ENCODE measurements at regions not wholly inside any gene's neighbourhood (a gene's known extent, or its start where the extent isn't known, plus 50 kb on each side); places are given as distances from the start of the nearest gene placed in this dataset.

DNA sequence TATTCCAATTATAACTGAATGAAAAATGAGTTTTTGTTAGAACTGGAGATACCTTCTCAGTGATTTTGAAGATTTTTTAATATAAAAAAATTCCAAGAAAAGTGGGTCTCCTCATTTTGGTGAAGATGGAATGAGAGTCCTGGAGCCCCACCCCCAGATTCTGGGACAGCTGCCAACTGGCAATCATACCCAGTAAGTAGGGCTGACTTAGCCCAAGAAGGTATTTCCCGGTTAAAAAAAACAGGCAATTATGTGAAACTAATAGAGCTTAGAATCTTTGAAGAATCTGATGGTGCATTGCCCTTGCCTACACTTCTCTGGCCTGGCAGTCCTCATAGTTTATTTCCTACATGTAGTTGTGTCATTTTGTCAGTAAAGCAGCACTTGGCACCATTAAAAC, 52.8 kb upstream of the VWDE start:
- no peak overlapping the region for H3K4me3 ChIP-seq (ENCODE audit: low read depth, low read length)
- no peak for DNase-seq (ENCODE audit: low read depth)
- TF ChIP-seq, protein P1, sequence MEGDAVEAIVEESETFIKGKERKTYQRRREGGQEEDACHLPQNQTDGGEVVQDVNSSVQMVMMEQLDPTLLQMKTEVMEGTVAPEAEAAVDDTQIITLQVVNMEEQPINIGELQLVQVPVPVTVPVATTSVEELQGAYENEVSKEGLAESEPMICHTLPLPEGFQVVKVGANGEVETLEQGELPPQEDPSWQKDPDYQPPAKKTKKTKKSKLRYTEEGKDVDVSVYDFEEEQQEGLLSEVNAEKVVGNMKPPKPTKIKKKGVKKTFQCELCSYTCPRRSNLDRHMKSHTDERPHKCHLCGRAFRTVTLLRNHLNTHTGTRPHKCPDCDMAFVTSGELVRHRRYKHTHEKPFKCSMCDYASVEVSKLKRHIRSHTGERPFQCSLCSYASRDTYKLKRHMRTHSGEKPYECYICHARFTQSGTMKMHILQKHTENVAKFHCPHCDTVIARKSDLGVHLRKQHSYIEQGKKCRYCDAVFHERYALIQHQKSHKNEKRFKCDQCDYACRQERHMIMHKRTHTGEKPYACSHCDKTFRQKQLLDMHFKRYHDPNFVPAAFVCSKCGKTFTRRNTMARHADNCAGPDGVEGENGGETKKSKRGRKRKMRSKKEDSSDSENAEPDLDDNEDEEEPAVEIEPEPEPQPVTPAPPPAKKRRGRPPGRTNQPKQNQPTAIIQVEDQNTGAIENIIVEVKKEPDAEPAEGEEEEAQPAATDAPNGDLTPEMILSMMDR (IDR thresholded peaks at IDR 0.05; ENCODE audit: insufficient read depth, low read depth, low read length, missing control alignments) = no peak

DNA sequence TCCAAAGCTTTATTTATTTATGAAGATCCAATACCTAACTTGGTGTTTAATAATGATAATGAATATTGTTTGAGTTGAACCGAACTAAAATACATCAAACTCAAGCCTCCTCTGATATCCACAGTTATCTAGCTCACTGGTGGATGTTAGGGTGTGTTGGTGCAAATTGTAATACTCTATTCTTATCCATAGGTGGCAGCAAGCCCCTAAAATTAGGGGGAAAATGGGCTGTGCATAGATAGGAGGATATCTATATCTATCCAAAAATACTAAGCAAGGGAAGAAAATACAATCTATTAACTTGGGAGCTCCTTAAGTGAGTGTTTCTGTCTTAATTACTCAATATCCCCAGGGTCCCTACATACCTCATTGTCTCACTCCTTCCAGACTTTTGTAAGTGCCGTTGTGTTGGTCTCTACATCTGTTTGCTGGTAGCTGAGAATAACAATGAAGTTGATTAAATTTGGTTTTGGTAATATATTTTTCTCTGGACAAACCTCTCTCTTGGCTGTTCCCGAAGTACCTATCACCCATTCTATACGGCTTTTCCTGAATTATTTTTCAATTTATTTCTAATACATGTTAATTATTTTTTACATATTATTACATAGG, 55.0 kb upstream of the VWDE start:
- no peak overlapping the region for H3K4me3 ChIP-seq (ENCODE audit: low read depth, low read length)
- TF ChIP-seq, protein P1 (IDR thresholded peaks at IDR 0.05; ENCODE audit: insufficient read depth, low read depth, low read length, missing control alignments) = peak; percentile 67
- peak; percentile 49 for DNase-seq (ENCODE audit: low read depth)

DNA sequence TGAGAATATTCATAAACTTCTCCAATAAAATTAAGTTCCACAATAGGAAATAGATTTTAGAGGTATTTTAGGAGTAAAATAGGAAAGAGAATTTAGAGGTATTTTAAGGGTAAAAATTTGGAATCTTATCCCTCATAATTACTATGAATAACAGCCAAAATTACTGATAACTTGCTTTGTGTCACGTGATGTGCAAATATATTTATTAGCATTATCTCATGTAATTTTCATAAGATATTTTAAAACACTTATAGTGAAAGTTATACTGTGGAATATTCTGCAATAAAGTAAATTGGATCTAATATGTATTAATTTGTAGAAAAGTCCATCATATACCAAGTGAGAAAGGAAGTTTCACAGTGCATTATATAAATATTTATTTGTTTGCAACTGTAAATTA, 64.2 kb upstream of the VWDE start:
- no peak overlapping the region for H3K4me3 ChIP-seq (ENCODE audit: low read depth, low read length)
- no peak for DNase-seq (ENCODE audit: low read depth)
- TF ChIP-seq, protein P1 (IDR thresholded peaks at IDR 0.05; ENCODE audit: insufficient read depth, low read depth, low read length, missing control alignments) = no peak

DNA sequence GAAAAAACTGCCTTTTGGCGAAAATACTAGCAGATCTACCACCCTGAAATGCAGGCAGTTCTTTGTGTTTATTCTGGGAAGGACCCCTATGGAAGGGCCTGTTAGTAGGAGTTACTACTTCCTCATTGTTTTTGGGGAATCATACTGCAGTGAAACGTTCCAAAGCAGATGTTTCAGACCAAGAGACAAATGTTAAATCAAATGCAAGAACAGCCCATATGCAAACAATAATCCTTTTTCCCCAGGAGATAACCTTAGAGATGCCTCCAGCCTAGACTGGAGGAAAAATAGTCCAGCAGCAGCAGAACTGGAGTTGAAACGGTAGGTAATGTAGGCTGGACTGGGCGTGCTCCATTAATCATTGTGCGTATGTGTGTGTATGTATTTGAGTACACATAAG, 65.9 kb upstream of the VWDE start:
- TF ChIP-seq, protein P1 (IDR thresholded peaks at IDR 0.05; ENCODE audit: insufficient read depth, low read depth, low read length, missing control alignments) = no peak

DNA sequence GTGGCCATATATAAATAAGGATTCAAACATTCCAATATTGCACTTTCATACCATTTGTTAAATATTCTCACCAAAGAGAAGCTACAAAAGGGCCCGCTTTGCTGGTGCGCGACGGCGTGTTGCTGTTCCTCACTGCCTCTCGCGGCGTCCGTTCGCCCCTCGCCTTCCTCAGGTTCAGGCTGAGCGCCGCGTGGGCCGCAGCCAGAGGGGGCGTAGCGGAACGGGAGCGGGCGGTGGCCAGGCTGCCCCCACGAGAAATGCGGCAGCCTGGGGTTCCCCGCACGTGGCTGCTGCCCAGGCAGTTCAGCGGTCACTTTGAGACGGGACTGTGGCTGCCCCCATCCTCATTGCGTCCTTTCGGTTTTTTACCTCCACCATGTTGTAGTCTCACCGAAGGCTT, 67.3 kb upstream of the VWDE start:
- TF ChIP-seq, protein P1 (IDR thresholded peaks at IDR 0.05; ENCODE audit: insufficient read depth, low read depth, low read length, missing control alignments) = no peak
- H3K4me3 ChIP-seq (ENCODE audit: low read depth, low read length) = no peak overlapping the region
- no peak for DNase-seq (ENCODE audit: low read depth)

More for the DNA sequence above, 65.9 kb upstream of the VWDE start:
- no peak for DNase-seq (ENCODE audit: low read depth)
- H3K4me3 ChIP-seq (ENCODE audit: low read depth, low read length) = no peak overlapping the region

DNA sequence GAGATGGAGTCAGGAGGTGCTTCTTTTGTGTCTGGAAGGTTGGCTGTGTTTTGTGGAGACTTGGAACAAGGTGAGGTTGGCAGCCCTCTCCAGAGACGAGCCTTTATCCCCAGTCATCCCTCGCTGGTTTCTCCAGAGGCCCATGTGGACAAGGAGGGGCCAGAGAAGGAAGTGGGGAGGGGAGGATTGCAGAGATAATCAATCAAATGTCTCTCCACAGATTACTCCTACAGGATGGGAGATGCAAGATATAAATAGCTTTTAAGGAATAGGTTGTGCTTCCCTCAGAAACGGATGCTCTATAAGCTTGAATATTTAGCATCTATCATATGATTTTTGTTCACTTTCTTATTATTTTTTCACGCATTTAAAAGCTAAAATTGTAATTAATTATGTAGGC, 70.4 kb upstream of the VWDE start:
- TF ChIP-seq, protein P1 (IDR thresholded peaks at IDR 0.05; ENCODE audit: insufficient read depth, low read depth, low read length, missing control alignments) = no peak
- no peak for DNase-seq (ENCODE audit: low read depth)
- H3K4me3 ChIP-seq (ENCODE audit: low read depth, low read length) = no peak overlapping the region
